KMS-11 (cell line): ENCODE measurements at regions not wholly inside any gene's neighbourhood (a gene's known extent, or its start where the extent isn't known, plus 50 kb on each side); places are given as distances from the start of the nearest gene placed in this dataset.

Experiments
- H2AFZ ChIP-seq: fragments of 200-600 bp; sonication (generic); 2 replicates; pipeline ENCODE4 v1.6.1; 2016; ENCODE audit warnings: antibody characterized with exemption, mixed run types, low read depth
- H3K27ac ChIP-seq: fragments of 200-600 bp; sonication (generic); 2 replicates; pipeline ENCODE4 v1.6.1; 2016; ENCODE audit warnings: mild to moderate bottlenecking, mixed run types
- H3K27me3 ChIP-seq: fragments of 200-600 bp; sonication (generic); 2 replicates; pipeline ENCODE4 v1.6.1; 2017; ENCODE audit warnings: mild to moderate bottlenecking, low read depth, mixed run types, moderate library complexity; ENCODE audit not compliant: insufficient read depth
- H3K36me3 ChIP-seq: fragments of 200-600 bp; sonication (generic); 2 replicates; pipeline ENCODE4 v1.6.1; 2017; ENCODE audit warnings: mild to moderate bottlenecking, mixed run types; ENCODE audit not compliant: insufficient read depth
- H3K4me1 ChIP-seq: fragments of 200-600 bp; sonication (generic); 2 replicates; pipeline ENCODE4 v1.6.1; 2016; ENCODE audit warnings: mild to moderate bottlenecking, low read depth, mixed run types; ENCODE audit not compliant: poor library complexity, severe bottlenecking
- H3K4me2 ChIP-seq: fragments of 200-600 bp; sonication (generic); 2 replicates; pipeline ENCODE4 v1.7.0; 2016; ENCODE audit warnings: mild to moderate bottlenecking, mixed run types
- H3K4me3 ChIP-seq: fragments of 200-600 bp; sonication (generic); IDR thresholded peaks from 2 replicates; pipeline ENCODE4 v1.6.1; 2017; ENCODE audit warnings: low read depth, low read length, mixed read lengths; ENCODE audit not compliant: insufficient read depth
- H3K79me2 ChIP-seq: fragments of 200-600 bp; sonication (generic); 2 replicates; pipeline ENCODE4 v1.6.1; 2016; ENCODE audit warnings: low read depth, mixed run types; ENCODE audit not compliant: insufficient read depth
- H3K9ac ChIP-seq: fragments of 200-600 bp; sonication (generic); 2 replicates; pipeline ENCODE4 v1.6.1; 2016; ENCODE audit warnings: mild to moderate bottlenecking, mixed run types
- H4K20me1 ChIP-seq: fragments of 200-600 bp; sonication (generic); 2 replicates; pipeline ENCODE4 v1.6.1; 2016; ENCODE audit warnings: mild to moderate bottlenecking, mixed run types; ENCODE audit not compliant: insufficient read depth
- CTCF ChIP-seq: fragments of 200-600 bp; sonication (generic); conservative IDR thresholded peaks from 2 replicates; pipeline ENCODE4 v1.6.1; 2017; ENCODE audit warnings: low read depth, mild to moderate bottlenecking, antibody characterized with exemption, low read length, moderate library complexity, mixed read lengths

GRCh38 chr5:138698713-138699112, 54.5 kb upstream of the CTNNA1 start:
- TF ChIP-seq CTCF, result no peak
- no peak overlapping the region for H3K9ac ChIP-seq
- H3K4me3 ChIP-seq, result no peak overlapping the region
- H3K27me3 ChIP-seq, result no peaks in the 10 kb centered on the region
- H3K36me3 ChIP-seq, result no peaks in the 10 kb centered on the region
- H3K4me2 ChIP-seq, result no peak overlapping the region
- no peaks in the 10 kb centered on the region for H4K20me1 ChIP-seq
- H3K79me2 ChIP-seq, result no peaks in the 10 kb centered on the region
- H3K4me1 ChIP-seq, result peaks cover 4% of the 10 kb centered on the region
- no peak overlapping the region for H3K27ac ChIP-seq
- no peak overlapping the region for H2AFZ ChIP-seq

- H3K27ac ChIP-seq, result no peak overlapping the region
- TF ChIP-seq CTCF, result no peak
- H3K4me2 ChIP-seq, result no peak overlapping the region
Measured at GRCh38 chr5:138697720-138698360, 55.4 kb upstream of the CTNNA1 start.

GRCh38 chr5:138696501-138696900, 56.7 kb upstream of the CTNNA1 start:
- Histone ChIP-seq H3K27ac (no peak overlapping the region), H4K20me1 (no peaks in the 10 kb centered on the region), H3K79me2 (no peaks in the 10 kb centered on the region), H3K4me1 (no peaks in the 10 kb centered on the region), H3K4me3 (no peak overlapping the region), H2AFZ (no peak overlapping the region), H3K9ac (no peak overlapping the region), H3K4me2 (no peak overlapping the region), H3K36me3 (no peaks in the 10 kb centered on the region), H3K27me3 (no peaks in the 10 kb centered on the region)
- TF ChIP-seq CTCF, result no peak

More at GRCh38 chr5:138697720-138698360, 55.4 kb upstream of the CTNNA1 start:
- peaks cover 4% of the 10 kb centered on the region for H3K4me1 ChIP-seq
- H3K27me3 ChIP-seq, result no peaks in the 10 kb centered on the region
- H3K9ac ChIP-seq, result no peak overlapping the region
- no peaks in the 10 kb centered on the region for H3K79me2 ChIP-seq
- no peak overlapping the region for H2AFZ ChIP-seq
- no peak overlapping the region for H3K4me3 ChIP-seq
- H3K36me3 ChIP-seq, result no peaks in the 10 kb centered on the region
- H4K20me1 ChIP-seq, result no peaks in the 10 kb centered on the region

GRCh38 chr5:138695781-138696180, 57.4 kb upstream of the CTNNA1 start:
- Histone ChIP-seq H3K4me3 (no peak overlapping the region), H3K4me1 (no peaks in the 10 kb centered on the region), H4K20me1 (no peaks in the 10 kb centered on the region), H3K4me2 (no peak overlapping the region), H3K27me3 (no peaks in the 10 kb centered on the region), H3K9ac (no peak overlapping the region), H3K36me3 (no peaks in the 10 kb centered on the region), H2AFZ (no peak overlapping the region), H3K79me2 (no peaks in the 10 kb centered on the region), H3K27ac (no peak overlapping the region)
- TF ChIP-seq CTCF, result no peak
